HFF-Myc (cell line): ENCODE measurements at regions not wholly inside any gene's neighbourhood (a gene's known extent, or its start where the extent isn't known, plus 50 kb on each side); places are given as distances from the start of the nearest gene placed in this dataset.

Experiments used
- DNase-seq: peaks from one replicate; pipeline ENCODE4 v3.0.0-alpha.2; 2011; ENCODE audit warnings: low read depth; ENCODE audit errors: extremely low read depth
- H3K4me3 ChIP-seq: replicated peaks from 2 replicates; pipeline ENCODE4 v1.5.1; 2011; ENCODE audit warnings: low read depth, mild to moderate bottlenecking, control low read depth, low read length
- CTCF ChIP-seq: IDR thresholded peaks from 2 replicates; pipeline ENCODE4 v1.5.1; 2012; ENCODE audit warnings: mild to moderate bottlenecking, low read depth, low read length, control low read depth; ENCODE audit errors: missing control alignments

- TF ChIP-seq CTCF = no peak
- DNase-seq = no peak
- no peak overlapping the region for H3K4me3 ChIP-seq
Observed at GRCh38 chr7:35401217-35401879, 147.4 kb upstream of the TBX20 start.

DNA sequence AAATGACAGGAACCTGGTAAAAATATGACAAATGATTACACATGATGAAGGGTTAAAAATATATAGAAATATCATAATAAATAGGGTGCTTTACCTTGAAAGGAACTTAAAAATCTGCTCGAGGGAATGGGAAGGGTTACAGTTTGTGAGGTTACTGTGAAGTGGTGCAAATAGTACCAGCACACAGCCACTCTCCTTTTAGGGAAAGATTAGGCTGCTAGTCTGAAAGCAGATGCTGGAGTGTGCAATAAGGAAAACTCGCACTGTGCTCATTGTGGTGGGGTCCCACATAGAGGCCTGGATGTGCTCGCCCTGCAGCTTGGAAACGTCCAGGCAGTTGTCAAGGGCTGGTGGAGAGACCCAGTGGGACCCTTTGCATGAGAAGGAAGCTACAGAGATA, 145.9 kb upstream of the TBX20 start:
- no peak overlapping the region for H3K4me3 ChIP-seq
- no peak for TF ChIP-seq CTCF
- no peak for DNase-seq

- TF ChIP-seq CTCF = no peak
- no peak overlapping the region for H3K4me3 ChIP-seq
- DNase-seq = no peak
Observed at GRCh38 chr7:35399216-35399615, 145.3 kb upstream of the TBX20 start.

DNA sequence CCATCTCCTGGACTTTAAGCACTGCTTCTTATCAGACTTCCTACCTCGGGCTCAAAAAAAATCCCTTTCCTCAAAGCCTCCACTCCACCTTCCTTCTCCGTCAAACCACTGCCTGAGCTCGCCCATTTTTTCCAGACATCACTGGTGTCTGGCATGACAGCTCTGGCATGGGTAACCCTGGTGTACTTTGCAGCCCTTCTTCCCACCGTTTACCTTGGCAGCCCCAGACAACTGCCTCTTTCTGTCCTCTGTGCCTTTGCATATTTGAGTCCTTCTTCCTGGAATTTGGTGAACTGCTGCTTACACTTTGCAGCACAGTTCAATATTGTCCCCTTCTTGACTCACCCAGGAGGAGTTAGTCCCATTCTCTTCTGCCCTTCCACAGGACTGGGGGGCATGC, 144.6 kb upstream of the TBX20 start:
- TF ChIP-seq CTCF = no peak
- no peak overlapping the region for H3K4me3 ChIP-seq
- no peak for DNase-seq

- no peak for DNase-seq
- H3K4me3 ChIP-seq = no peak overlapping the region
- TF ChIP-seq CTCF = no peak
Observed at GRCh38 chr7:35390146-35390545, 136.2 kb upstream of the TBX20 start.

DNA sequence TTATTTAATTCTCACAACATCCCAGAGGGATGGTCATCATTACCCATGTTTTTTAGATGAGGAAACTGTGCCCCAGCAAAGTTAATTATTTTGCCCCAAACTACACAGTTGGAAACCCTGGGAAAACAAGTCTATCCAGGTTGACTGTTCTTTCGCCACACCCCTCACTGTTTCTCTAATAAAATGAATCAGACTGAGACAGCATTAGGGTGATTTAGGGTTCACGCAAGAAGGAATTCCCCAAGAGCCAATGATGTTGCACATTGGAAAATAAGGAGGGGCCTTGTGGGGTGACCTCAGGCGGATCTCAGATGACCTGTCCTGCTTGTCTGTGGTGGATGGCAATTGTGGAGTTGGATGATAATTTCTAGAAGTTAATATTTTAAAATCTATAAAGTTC, 135.7 kb upstream of the TBX20 start:
- no peak for TF ChIP-seq CTCF
- DNase-seq = no peak
- no peak overlapping the region for H3K4me3 ChIP-seq

DNA sequence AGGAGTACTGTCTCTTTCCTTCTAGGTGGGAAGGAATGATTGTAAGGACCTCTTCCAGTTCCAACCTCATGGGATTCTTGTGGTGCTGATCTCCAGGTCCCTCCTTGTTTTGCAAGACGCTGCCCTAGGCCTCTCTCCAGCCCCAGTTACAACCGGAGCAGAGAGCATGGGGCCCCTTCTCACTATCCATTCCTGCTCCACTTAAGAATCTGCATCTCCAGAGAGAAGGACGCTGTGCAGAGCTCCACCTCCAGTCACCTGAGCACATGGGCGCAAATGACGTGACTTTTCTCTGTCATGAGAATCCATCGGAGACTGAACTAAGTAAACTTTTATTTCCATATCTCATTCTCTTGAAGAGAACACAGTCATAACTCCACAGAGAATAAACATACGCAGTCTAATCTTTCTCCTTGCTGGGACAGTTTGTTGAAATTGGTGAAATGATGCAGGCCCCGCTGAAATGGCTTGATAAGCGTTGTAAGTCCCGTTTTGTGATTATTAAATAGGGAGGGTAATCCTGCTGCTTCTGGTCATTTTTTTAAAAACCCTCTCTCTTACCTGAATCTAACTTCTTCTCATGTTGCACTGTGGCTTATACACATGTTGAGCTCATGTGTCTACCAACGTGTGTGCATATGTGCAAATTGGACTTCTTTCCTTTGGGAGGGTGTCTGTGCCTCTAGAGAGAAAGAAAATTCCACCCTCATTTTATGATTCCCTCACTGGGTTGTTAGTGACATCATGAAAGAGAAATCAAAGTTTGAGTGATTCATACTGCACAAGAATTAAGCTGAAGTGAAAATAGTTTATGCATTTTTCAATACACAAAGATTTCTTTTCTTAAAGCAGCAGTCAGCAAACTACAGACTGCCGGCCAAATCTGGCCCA, 133.2 kb upstream of the TBX20 start:
- no peak for DNase-seq
- no peak for TF ChIP-seq CTCF

More for the DNA sequence above, 133.2 kb upstream of the TBX20 start:
- no peak overlapping the region for H3K4me3 ChIP-seq
